ENCODE measurements at regions not wholly inside any gene's neighbourhood (a gene's known extent, or its start where the extent isn't known, plus 50 kb on each side); places are given as distances from the start of the nearest gene placed in this dataset.

- TF ChIP-seq CTCF (IDR thresholded peaks at IDR 0.05; ENCODE audit: low read length) = no peak
- no peak for TF ChIP-seq EZH2 (IDR thresholded peaks at IDR 0.05; ENCODE audit: borderline replicate concordance, low read length)
Observed at GRCh38 chr18:55967019-55967418, 379.0 kb upstream of the TCF4 start.

Data from OCI-LY1 (cell line).